ENCODE measurements at regions not wholly inside any gene's neighbourhood (a gene's known extent, or its start where the extent isn't known, plus 50 kb on each side); places are given as distances from the start of the nearest gene placed in this dataset.
"Not testable (repeated sequence)": the region's sequence is repeated elsewhere in the genome, so short reads cannot be mapped to it uniquely, and the experiment has no call there.

GRCh38 chr1:30250338-30250983, 472.9 kb downstream of the MATN1 start:
- no peak for DNase-seq (ENCODE audit: low read depth)

DNA sequence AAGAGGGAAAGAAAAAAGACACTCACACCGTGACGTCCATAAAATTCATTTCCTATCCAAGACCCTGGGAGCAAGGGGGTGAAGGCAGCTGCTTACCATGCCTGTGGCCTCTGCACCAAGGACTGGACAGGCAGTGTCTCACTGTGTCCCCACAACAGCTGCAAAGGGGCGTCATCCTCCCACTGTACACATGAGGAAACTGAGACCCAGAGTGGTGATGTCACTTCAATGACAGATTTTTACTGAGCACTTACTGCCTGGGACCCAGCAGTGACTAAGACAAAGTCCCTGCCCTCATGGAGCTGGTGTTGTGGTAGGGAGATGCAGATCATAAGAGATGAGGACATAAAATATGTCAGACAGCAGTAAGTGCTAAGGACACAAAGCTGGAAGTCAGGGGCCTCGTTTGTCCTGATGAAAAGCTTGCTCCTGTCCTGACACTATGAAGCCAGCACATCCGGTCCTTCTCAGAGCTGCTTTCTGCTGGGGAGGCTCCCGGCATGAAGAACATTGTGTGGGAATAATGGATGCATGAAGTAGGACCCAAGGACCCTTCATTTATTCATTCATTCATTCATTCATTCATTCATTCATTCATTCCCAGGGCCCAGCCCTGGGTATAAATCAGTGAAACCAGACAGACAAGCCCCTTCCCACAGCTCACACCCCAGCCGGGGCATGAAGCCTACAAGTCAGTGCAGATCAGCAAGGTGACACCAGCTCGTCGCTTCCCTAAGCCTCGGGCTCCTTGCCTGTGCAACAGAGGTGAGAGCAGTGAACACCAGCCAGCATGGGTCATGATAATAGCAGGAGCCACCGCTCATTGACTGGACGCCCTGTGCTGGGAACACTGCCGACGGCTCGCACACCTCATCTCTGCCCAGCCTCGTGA, 473.7 kb downstream of the MATN1 start:
- no peak for DNase-seq (ENCODE audit: low read depth)

- DNase-seq (ENCODE audit: low read depth) = no peak
Observed at GRCh38 chr1:30248774-30249173, 474.6 kb downstream of the MATN1 start.

- DNase-seq (ENCODE audit: low read depth) = no peak
Observed at GRCh38 chr1:30248373-30248772, 475.0 kb downstream of the MATN1 start.

- no peak for DNase-seq (ENCODE audit: low read depth)
Observed at GRCh38 chr1:30244801-30245200, 478.6 kb downstream of the MATN1 start.

- DNase-seq (ENCODE audit: low read depth) = no peak
Observed at GRCh38 chr1:30242722-30243457, 480.5 kb downstream of the MATN1 start.

DNA sequence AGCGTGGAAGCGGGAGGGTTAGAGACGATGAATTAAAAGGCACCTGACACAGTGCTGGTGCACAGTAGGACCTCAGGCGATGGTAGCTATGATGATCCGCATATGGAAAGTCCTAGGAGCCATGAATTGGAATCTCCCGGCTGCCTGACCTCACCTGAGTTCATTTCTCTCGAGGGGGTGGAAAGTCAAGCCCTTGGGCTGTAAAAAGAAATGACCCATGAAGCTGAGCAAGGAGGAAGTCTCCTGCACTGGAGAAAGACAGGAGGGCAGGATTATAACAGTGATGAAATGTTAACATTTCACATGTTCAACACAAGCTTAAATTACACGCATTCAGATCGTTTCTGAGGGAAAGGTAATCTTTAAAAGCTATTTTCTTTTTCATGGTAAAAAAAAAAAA, 481.2 kb downstream of the MATN1 start:
- DNase-seq (ENCODE audit: low read depth) = peak; percentile 44

- no peak for DNase-seq (ENCODE audit: low read depth)
Observed at GRCh38 chr1:30241681-30242080, 481.7 kb downstream of the MATN1 start.

- no peak for DNase-seq (ENCODE audit: low read depth)
Observed at GRCh38 chr1:30234091-30234490, 489.3 kb downstream of the MATN1 start.

- DNase-seq (ENCODE audit: low read depth) = no peak
Observed at GRCh38 chr1:30232288-30232899, 491.0 kb downstream of the MATN1 start.

DNA sequence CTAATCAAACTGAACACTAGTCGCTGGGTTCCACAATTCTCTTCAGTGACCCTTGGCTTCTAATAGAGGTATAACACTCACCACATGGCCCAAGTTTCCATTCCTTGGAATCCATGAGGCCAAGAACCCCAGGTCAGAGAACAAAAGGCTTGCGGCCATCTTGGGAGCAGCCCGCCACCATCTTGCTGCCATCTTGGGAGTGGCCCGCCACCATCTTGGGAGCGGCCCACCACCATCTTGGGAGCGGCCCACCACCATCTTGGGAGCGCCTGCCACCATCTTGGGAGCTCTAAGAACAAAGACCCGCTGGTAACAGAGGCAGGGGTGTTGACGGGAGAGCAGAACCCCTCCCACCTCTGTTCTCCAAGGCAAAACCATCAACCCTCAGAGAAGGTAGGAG, 493.4 kb downstream of the MATN1 start:
- DNase-seq (ENCODE audit: low read depth) = no peak

DNA sequence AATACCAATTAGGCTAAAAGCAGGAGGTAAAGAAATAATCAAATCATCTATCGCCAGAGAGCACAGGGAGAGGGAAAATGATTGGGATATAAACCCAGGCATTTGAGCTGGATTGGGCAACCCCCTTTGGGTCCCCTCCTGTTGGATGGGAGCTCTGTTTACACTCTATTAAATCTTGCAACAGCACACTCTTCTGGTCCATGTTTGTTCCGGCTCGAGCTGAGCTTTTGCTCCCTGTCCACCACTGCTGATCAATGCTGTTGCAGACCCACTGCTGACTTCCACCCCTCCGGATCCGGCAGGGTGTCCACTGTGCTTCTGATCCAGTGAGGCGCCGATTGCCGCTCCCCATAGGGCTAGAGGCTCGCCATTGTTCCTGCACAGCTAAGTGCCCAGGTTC, 493.8 kb downstream of the MATN1 start:
- no peak for DNase-seq (ENCODE audit: low read depth)

GRCh38 chr1:30226648-30227047, 496.7 kb downstream of the MATN1 start:
- no peak for DNase-seq (ENCODE audit: low read depth)

GRCh38 chr1:30225357-30225756, 498.0 kb downstream of the MATN1 start:
- no peak for DNase-seq (ENCODE audit: low read depth)

DNA sequence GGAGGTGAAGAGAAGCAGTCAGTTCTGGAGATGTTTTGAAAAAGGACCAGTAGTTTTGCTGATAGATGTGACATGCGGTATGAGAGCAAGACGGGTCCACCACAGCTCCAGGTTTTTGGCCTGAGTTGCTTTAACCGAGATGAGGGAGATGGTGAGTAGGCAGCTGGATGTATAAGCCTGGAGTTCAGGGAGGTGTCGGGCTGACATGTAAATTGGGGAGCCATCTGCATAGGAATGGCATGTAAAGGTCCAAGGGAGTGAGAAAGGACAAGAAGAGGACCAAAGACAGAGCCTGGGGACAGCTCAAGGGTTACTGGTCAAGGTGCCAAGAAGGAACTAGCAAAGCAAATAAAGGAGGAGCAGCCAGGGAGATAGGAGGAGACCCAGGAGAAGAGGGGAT, 503.7 kb downstream of the MATN1 start:
- DNase-seq (ENCODE audit: low read depth) = no peak

- no peak for DNase-seq (ENCODE audit: low read depth)
Observed at GRCh38 chr1:30218438-30218837, 504.9 kb downstream of the MATN1 start.

- no peak for DNase-seq (ENCODE audit: low read depth)
Observed at GRCh38 chr1:30216602-30217001, 506.8 kb downstream of the MATN1 start.

DNA sequence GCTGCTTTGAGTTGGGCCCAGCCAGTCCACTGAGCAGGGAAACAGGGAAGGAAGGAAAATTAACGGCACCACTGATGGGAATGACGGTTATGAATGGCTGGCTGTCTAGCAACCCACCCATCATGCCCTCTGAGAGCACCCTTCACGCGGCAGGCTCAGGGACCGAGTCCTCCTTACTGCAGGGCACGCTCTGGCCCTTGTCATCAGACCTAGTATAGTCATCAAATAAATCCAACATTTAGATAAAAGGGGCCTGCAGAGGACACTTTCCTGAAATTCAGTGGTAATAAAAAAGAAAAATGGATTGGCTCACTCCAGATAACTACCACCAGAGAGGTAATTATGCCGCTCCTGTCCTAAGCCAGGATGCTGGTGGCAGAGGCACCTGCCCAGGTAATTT, 509.4 kb downstream of the MATN1 start:
- no peak for DNase-seq (ENCODE audit: low read depth)

- DNase-seq (ENCODE audit: low read depth) = not testable (repeated sequence)
Observed at GRCh38 chr1:30207962-30208361, 515.4 kb downstream of the MATN1 start.

- not testable (repeated sequence) for DNase-seq (ENCODE audit: low read depth)
Observed at GRCh38 chr1:30206631-30207030, 516.8 kb downstream of the MATN1 start.

DNA sequence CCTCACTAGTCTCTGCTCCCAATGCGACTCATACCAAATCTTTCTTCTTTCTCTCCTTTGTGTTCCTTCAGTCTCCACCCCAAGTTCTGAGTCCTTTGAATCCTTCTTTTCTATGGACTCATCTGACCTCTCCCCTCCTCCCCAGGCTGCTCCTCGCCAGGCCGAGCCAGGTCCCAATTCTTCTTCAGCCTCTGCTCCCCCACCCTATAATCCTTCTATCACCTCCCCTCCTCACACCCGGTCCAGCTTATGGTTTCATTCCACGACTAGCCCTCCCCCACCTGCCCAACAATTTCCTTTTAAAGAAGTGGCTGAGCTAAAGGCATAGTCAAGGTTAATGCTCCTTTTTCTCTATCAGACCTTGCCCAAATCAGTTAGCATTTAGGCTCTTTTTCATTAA, 518.5 kb downstream of the MATN1 start:
- DNase-seq (ENCODE audit: low read depth) = not testable (repeated sequence)

DNA sequence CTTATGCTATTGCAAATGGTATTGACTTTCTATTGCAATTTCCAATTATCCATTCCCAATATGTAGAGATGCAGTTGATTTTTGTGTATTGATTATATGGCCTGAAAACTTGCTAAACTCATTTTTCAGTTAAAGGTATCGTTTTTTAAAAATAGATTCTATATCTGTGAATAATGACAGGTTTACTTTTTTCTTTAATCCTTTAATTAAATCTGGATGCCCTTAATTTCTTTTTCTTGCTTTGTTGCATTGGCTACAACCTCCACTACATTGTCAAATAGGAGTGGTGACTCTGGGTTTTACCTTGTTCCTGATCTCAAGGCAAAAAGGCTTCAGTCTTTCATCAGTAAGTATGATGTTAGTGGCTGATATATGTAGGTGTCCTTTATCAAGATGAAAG, 522.4 kb downstream of the MATN1 start:
- DNase-seq (ENCODE audit: low read depth) = no peak

All from renal cortical epithelial cell (primary cell).